SK-MEL-5 (cell line): ENCODE measurements at regions not wholly inside any gene's neighbourhood (a gene's known extent, or its start where the extent isn't known, plus 50 kb on each side); places are given as distances from the start of the nearest gene placed in this dataset.
"Not testable (repeated sequence)": the region's sequence is repeated elsewhere in the genome, so short reads cannot be mapped to it uniquely, and the experiment has no call there.

Experiments used
- DNase-seq: peaks from one replicate; pipeline ENCODE4 v3.0.0-alpha.2; 2016; ENCODE audit warnings: low read depth, low spot score
- in situ Hi-C: cut with HindIII; loops from 2 replicates; pipeline ENCODE4 v1.10.0; 2016; ENCODE audit warnings: low sequenced_read_pairs, high pct_unique_total_duplicates, low pct_unique_long_range_greater_than_20kb

- no peak for DNase-seq
- in situ Hi-C loops = no loop called here
Measured at GRCh38 chr1:54476530-54477109, 70.4 kb upstream of the SSBP3 start.

- in situ Hi-C loops = no loop called here
- no peak for DNase-seq
Measured at GRCh38 chr1:54475946-54476516, 69.8 kb upstream of the SSBP3 start.

- in situ Hi-C loops = no loop called here
- no peak for DNase-seq
Measured at GRCh38 chr1:54475357-54475881, 69.2 kb upstream of the SSBP3 start.

GRCh38 chr1:54474310-54475251 is 68.4 kb upstream of the SSBP3 start:
- in situ Hi-C loops = no loop called here
- no peak for DNase-seq

- in situ Hi-C loops = no loop called here
- no peak for DNase-seq
Measured at GRCh38 chr1:54471588-54471987, 65.4 kb upstream of the SSBP3 start.

GRCh38 chr1:54469444-54469843 is 63.2 kb upstream of the SSBP3 start:
- in situ Hi-C loops = not testable (repeated sequence)

GRCh38 chr1:54468288-54469084 is 62.3 kb upstream of the SSBP3 start:
- DNase-seq, in situ Hi-C loops: not testable (repeated sequence)

More at GRCh38 chr1:54469444-54469843, 63.2 kb upstream of the SSBP3 start:
- DNase-seq = not testable (repeated sequence)

- in situ Hi-C loops = no loop called here
- DNase-seq = no peak
Measured at GRCh38 chr1:54465351-54465811, 59.2 kb upstream of the SSBP3 start.

GRCh38 chr1:54464477-54465146 is 58.4 kb upstream of the SSBP3 start:
- DNase-seq = no peak
- in situ Hi-C loops = no loop called here

GRCh38 chr1:54464031-54464476 is 57.9 kb upstream of the SSBP3 start:
- in situ Hi-C loops = no loop called here
- no peak for DNase-seq

- in situ Hi-C loops = no loop called here
- no peak for DNase-seq
Measured at GRCh38 chr1:54463259-54464030, 57.3 kb upstream of the SSBP3 start.

- no peak for DNase-seq
- in situ Hi-C loops = no loop called here
Measured at GRCh38 chr1:54462597-54463258, 56.5 kb upstream of the SSBP3 start.

GRCh38 chr1:54461731-54462596 is 55.8 kb upstream of the SSBP3 start:
- in situ Hi-C loops = no loop called here
- DNase-seq = no peak

GRCh38 chr1:54460861-54461387 is 54.7 kb upstream of the SSBP3 start:
- in situ Hi-C loops = no loop called here
- DNase-seq = no peak

GRCh38 chr1:54460351-54460750 is 54.2 kb upstream of the SSBP3 start:
- no peak for DNase-seq
- in situ Hi-C loops = no loop called here
